AG10803 (cell line): ENCODE measurements at regions not wholly inside any gene's neighbourhood (a gene's known extent, or its start where the extent isn't known, plus 50 kb on each side); places are given as distances from the start of the nearest gene placed in this dataset.

ENCODE experiments used
- DNase-seq: peaks from one replicate; pipeline ENCODE4 v3.0.0; 2010; ENCODE audit warnings: low read depth
- H3K4me3 ChIP-seq: 2 replicates; pipeline ENCODE4 v1.5.1; 2011; ENCODE audit warnings: mild to moderate bottlenecking, low read length, control low read depth
- CTCF ChIP-seq: conservative IDR thresholded peaks from 2 replicates; pipeline ENCODE4 v1.5.1; 2011; ENCODE audit warnings: mild to moderate bottlenecking, low read length, control low read depth, inconsistent platforms

GRCh38 chr11:12617632-12618031, 56.6 kb upstream of the TEAD1 start:
- TF ChIP-seq CTCF, result no peak
- DNase-seq, result no peak
- no peak overlapping the region for H3K4me3 ChIP-seq

- TF ChIP-seq CTCF, result no peak
- no peak overlapping the region for H3K4me3 ChIP-seq
- DNase-seq, result peak; percentile 46
Observed at GRCh38 chr11:12618743-12619540, 55.3 kb upstream of the TEAD1 start.

- TF ChIP-seq CTCF, result no peak
- no peak overlapping the region for H3K4me3 ChIP-seq
- no peak for DNase-seq
Observed at GRCh38 chr11:12623869-12624268, 50.4 kb upstream of the TEAD1 start.
